ENCODE measurements at regions not wholly inside any gene's neighbourhood (a gene's known extent, or its start where the extent isn't known, plus 50 kb on each side); places are given as distances from the start of the nearest gene placed in this dataset.
A peak's percentile ranks its signal among the peaks of the same experiment; 100 is the strongest.

DNA sequence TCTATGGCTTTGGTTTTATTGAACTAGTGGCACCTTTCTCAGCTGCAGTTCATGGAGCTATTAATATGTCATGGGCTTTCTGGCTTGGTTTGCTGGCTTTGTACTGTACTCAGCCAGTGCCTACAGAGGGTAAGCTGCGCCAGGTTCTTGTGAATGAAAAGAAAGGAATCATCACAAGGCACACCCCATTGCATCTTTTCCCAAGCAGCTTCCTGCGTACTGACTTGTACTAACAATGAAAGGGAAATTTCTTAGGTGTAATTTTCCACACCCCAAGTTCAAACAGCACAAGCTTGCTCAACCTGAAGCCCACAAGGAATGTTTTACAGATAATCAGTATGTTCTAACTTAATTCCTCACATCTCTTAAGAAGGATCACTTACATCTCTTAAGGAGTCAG lies 78.0 kb upstream of the TNFSF18 start:
- Histone ChIP-seq H4K20me1 (ENCODE audit: control insufficient read depth, extremely low read depth, insufficient read depth, low read length) (no peaks in the 10 kb centered on the region), H3K36me3 (ENCODE audit: control insufficient read depth in 2 of 2, extremely low read depth in 1 of 2, insufficient read depth in 2 of 2, low read length in 2 of 2) (no peaks in the 10 kb centered on the region), H3K27ac (ENCODE audit: control insufficient read depth, insufficient read depth, low read length) (no peak overlapping the region), H3K9ac (ENCODE audit: control insufficient read depth, extremely low read depth, insufficient read depth, low read length) (no peak overlapping the region), H3K79me2 (ENCODE audit: control insufficient read depth, insufficient read depth, low read length) (no peaks in the 10 kb centered on the region), H3K9me3 (ENCODE audit: control insufficient read depth, low read depth, low read length) (no peaks in the 10 kb centered on the region), H3K27me3 (ENCODE audit: control insufficient read depth, extremely low read depth, insufficient read depth, low read length) (no peaks in the 10 kb centered on the region), H3K4me2 (ENCODE audit: control insufficient read depth, extremely low read depth, insufficient read depth, low read depth, low read length) (peak overlapping the region; percentile 33), H3K9me1 (ENCODE audit: control insufficient read depth, extremely low read depth, insufficient read depth, low read length) (no peaks in the 10 kb centered on the region), H2AFZ (ENCODE audit: control insufficient read depth, low read length) (peak overlapping the region; percentile 42), H3K4me1 (ENCODE audit: control insufficient read depth, extremely low read depth, insufficient read depth, low read length) (peaks cover 7% of the 10 kb centered on the region), H3K4me3 (ENCODE audit: control insufficient read depth in 2 of 3, extremely low read depth in 1 of 3, insufficient read depth in 2 of 3, low read depth in 1 of 3, low read length in 3 of 3) (no peak overlapping the region)
- DNase-seq (ENCODE audit: low read depth, low spot score): no peak
- TF ChIP-seq EZH2 (IDR thresholded peaks at IDR 0.05; ENCODE audit: low read length): no peak
- TF ChIP-seq, protein P1, sequence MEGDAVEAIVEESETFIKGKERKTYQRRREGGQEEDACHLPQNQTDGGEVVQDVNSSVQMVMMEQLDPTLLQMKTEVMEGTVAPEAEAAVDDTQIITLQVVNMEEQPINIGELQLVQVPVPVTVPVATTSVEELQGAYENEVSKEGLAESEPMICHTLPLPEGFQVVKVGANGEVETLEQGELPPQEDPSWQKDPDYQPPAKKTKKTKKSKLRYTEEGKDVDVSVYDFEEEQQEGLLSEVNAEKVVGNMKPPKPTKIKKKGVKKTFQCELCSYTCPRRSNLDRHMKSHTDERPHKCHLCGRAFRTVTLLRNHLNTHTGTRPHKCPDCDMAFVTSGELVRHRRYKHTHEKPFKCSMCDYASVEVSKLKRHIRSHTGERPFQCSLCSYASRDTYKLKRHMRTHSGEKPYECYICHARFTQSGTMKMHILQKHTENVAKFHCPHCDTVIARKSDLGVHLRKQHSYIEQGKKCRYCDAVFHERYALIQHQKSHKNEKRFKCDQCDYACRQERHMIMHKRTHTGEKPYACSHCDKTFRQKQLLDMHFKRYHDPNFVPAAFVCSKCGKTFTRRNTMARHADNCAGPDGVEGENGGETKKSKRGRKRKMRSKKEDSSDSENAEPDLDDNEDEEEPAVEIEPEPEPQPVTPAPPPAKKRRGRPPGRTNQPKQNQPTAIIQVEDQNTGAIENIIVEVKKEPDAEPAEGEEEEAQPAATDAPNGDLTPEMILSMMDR (optimal IDR thresholded peaks at IDR 0.05 in 1 of 3, IDR thresholded peaks at IDR 0.05 in 1 of 3, conservative IDR thresholded peaks at IDR 0.05 in 1 of 3; ENCODE audit: extremely low read depth in 1 of 3, insufficient read depth in 2 of 3, low read length in 3 of 3): no peak
- peak; percentile 75 for FAIRE-seq
- dilution Hi-C loops (cut with MboI; ENCODE audit: extremely low pct_ligation_motif_present, low sequenced_read_pairs): no loop called here

DNA sequence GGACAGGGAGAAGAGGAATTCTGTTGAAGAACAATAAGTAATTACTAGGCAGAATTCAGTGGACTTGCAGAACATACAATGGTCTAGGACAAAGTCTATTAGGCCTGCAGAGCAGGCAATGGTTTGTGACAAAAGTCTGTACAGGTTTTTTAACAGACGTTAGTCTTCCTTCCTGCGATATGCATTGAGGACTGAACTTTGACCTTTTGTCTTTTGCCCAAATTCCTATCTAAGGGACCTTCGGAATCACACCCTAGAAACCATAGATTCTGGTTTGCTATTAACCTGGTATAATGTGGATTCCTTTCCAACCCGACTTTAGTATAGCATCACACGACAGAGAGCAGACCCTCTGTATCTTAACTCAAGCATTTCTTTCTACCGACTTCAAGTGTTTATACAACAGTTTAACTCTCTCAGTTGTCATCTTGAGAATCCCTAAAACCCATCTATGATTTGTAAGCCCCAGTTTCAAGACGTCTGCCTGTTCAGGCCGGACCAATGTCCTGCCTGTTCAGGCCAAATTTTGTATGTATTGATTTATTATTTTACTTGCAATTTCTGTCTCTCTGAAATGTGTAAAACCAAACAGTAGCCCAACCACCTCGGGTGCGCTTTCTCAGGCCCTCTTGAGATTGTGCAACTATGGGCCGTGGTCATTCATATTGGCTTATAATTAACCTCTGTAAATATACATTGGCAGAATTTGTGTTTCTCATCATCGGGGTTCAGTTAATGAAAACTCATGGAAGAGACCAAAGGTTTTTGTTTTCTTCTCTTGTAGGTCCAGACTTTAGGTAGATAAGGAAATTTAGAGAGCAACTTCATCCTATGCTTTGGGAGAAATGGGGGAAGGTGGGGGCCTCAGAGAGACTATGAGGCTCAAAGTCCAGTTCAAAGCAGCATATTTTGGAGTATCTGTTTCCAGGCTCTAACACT lies 76.9 kb upstream of the TNFSF18 start:
- no peaks in the 10 kb centered on the region for H3K79me2 ChIP-seq (ENCODE audit: control insufficient read depth, insufficient read depth, low read length)
- H3K4me1 ChIP-seq (ENCODE audit: control insufficient read depth, extremely low read depth, insufficient read depth, low read length): peaks cover 18% of the 10 kb centered on the region
- TF ChIP-seq EZH2 (IDR thresholded peaks at IDR 0.05; ENCODE audit: low read length): no peak
- TF ChIP-seq, protein P1 (optimal IDR thresholded peaks at IDR 0.05 in 1 of 3, IDR thresholded peaks at IDR 0.05 in 1 of 3, conservative IDR thresholded peaks at IDR 0.05 in 1 of 3; ENCODE audit: extremely low read depth in 1 of 3, insufficient read depth in 2 of 3, low read length in 3 of 3): no peak
- H2AFZ ChIP-seq (ENCODE audit: control insufficient read depth, low read length): no peak overlapping the region
- H3K4me2 ChIP-seq (ENCODE audit: control insufficient read depth, extremely low read depth, insufficient read depth, low read depth, low read length): no peak overlapping the region
- FAIRE-seq: no peak
- no peak overlapping the region for H3K9ac ChIP-seq (ENCODE audit: control insufficient read depth, extremely low read depth, insufficient read depth, low read length)
- no peak overlapping the region for H3K27ac ChIP-seq (ENCODE audit: control insufficient read depth, insufficient read depth, low read length)
- H3K27me3 ChIP-seq (ENCODE audit: control insufficient read depth, extremely low read depth, insufficient read depth, low read length): no peaks in the 10 kb centered on the region
- no peaks in the 10 kb centered on the region for H3K9me3 ChIP-seq (ENCODE audit: control insufficient read depth, low read depth, low read length)
- DNase-seq (ENCODE audit: low read depth, low spot score): no peak
- dilution Hi-C loops (cut with MboI; ENCODE audit: extremely low pct_ligation_motif_present, low sequenced_read_pairs): no loop called here
- H3K4me3 ChIP-seq (ENCODE audit: control insufficient read depth in 2 of 3, extremely low read depth in 1 of 3, insufficient read depth in 2 of 3, low read depth in 1 of 3, low read length in 3 of 3): no peak overlapping the region
- H3K36me3 ChIP-seq (ENCODE audit: control insufficient read depth in 2 of 2, extremely low read depth in 1 of 2, insufficient read depth in 2 of 2, low read length in 2 of 2): no peaks in the 10 kb centered on the region
- H4K20me1 ChIP-seq (ENCODE audit: control insufficient read depth, extremely low read depth, insufficient read depth, low read length): no peaks in the 10 kb centered on the region
- H3K9me1 ChIP-seq (ENCODE audit: control insufficient read depth, extremely low read depth, insufficient read depth, low read length): no peaks in the 10 kb centered on the region

Measured in keratinocyte (primary cell).